ENCODE measurements at regions not wholly inside any gene's neighbourhood (a gene's known extent, or its start where the extent isn't known, plus 50 kb on each side); places are given as distances from the start of the nearest gene placed in this dataset.

DNA sequence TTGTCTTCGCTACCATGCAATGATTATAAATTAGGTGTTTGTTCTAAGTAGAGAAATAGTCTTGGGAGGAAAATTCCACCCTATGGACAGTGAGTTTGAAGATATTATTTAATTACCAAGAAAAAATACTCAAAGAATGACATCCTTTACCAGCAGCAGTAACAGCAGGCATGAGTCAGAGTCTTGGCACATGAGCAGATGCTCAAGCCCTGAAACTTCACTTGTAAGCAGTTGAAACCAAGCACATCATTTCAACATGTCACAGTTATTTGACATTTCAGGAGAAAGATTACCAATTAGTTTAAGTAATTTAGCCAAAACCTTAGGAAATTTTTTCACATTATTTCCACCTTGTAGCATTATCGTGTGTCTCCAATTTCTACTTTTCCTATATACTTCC, 99.2 kb downstream of the C12orf50 start:
- DNase-seq = no peak

DNA sequence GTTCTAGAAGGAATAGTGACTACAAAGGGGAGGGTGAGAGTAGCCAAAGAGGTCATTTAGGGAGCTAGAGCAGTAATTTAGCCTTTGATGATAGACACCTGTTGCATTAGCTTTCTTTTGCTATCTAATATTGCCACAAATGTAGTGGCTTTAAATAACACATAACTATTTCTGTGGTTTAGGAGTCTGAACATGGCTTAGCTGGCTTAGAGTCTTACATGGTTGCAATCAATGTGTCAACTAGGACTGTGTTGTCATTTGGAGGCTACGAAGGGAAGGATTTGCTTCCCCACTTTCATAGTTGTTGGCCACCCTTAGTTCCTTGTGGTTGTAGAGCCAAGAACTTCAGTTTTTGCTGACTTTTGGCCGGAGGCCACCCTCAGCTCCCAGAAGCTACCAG, 99.9 kb downstream of the C12orf50 start:
- no peak for DNase-seq

GRCh38 chr12:87928031-87928430, 101.2 kb downstream of the C12orf50 start:
- no peak for DNase-seq

- no peak for DNase-seq
These were observed 104.2 kb downstream of the C12orf50 start for GRCh38 chr12:87925021-87925420.

GRCh38 chr12:87924149-87924548, 105.1 kb downstream of the C12orf50 start:
- DNase-seq = no peak

GRCh38 chr12:87923361-87923760, 105.8 kb downstream of the C12orf50 start:
- DNase-seq = no peak

- no peak for DNase-seq
These were observed 106.5 kb downstream of the C12orf50 start for GRCh38 chr12:87922736-87923135.

DNA sequence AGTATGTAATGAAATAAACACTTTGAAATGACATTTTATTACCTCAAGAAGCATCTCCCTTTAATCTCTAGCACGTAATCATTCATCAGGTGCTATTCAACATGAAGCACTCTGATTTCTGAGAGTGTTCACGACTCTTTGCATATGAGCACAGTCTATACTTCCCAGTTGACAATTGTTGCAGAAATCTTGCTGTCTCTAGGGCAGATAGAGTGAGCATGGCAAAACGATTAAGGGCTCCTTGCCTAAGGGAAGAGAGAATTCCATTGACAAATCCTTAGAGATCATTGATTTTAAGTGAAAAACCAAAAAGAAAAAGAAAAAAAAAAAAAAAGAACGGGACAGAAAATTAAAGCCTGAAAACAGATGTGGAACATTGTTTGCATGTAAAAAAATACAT, 107.6 kb downstream of the C12orf50 start:
- DNase-seq = no peak

- DNase-seq = no peak
These were observed 109.1 kb downstream of the C12orf50 start for GRCh38 chr12:87920139-87920538.

DNA sequence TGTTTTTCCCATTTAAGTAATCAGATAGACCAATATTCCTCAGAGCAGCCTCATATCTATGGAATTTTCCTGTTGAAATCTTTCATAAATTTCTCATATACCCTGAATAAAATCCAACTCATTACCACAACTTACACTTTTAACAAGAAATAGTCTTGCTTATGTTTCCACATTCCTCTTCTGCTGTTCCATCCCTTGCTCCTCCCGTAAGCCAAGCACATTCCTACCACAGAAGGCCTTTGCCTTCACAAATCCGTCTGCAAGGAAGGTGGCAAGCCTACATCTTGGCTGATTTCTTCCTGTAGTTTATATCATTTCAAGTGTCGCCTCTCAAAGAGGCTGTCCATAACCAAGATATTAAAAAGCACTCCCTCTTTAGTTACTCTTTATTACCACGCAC, 127.7 kb downstream of the C12orf50 start:
- DNase-seq = no peak

- DNase-seq = no peak
These were observed 131.5 kb downstream of the C12orf50 start for GRCh38 chr12:87897662-87898061.

- peak; percentile 2 for DNase-seq
These were observed 145.4 kb downstream of the C12orf50 start for GRCh38 chr12:87883806-87884205.

GRCh38 chr12:87879141-87879540, 150.1 kb downstream of the C12orf50 start:
- DNase-seq = no peak

- no peak for DNase-seq
These were observed 158.4 kb downstream of the C12orf50 start for GRCh38 chr12:87870493-87871460.

DNA sequence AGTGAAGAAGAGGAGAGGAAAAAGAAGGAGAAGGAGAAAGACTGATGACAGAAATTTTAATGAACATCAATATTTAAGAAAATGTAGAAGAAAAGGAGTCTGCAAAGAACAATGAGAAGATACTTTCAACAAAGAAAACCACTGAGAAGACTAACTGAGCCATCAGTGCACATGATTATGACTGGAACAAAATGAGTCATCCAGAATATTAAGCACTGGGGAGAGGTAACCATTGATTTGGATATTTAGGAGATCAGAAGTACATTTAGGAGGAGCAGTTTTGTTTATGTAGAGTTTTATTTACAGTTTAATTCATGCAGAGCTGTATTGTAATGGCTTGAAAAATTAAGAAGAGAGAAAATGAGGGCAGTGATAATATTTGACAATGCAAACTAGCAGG, 159.1 kb downstream of the C12orf50 start:
- DNase-seq = no peak

DNA sequence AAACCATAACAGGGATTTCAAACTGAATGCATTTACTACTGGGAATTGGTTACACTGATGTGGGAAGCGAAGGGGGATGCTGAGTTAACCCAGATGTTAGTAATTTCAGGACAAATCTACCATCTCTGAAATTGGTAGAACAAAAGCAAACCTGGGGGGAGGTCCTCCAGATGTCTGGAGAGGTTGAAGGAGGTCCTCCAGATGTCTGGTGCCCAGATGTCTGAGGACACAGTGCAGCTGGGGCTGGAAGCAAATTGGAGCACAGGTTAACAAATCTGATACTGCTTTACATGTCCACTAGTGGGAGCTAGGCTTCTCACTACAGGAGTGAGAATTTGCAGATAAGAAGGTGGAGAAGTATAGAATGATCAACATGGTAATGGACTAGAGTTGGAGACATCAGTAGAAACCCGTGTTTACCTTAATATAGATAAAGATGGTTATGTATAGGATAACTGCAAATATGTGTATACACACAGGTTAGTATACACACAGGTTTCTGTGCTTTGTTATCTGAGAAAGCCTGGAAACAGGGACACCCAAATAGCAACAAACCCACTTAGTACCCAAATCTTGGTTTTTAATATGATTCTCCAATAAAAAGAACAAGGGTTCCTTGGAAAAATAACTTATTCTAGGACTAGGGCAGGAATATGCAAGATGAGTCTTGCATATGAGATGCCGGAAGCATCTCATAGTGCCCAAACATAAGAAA, 162.5 kb downstream of the C12orf50 start:
- peak; percentile 12 for DNase-seq

GRCh38 chr12:87861791-87862190, 167.4 kb downstream of the C12orf50 start:
- no peak for DNase-seq

- no peak for DNase-seq
These were observed 175.7 kb downstream of the C12orf50 start for GRCh38 chr12:87853448-87854003.

- no peak for DNase-seq
These were observed 180.1 kb downstream of the C12orf50 start for GRCh38 chr12:87849074-87849473.

- peak; percentile 56 for DNase-seq
These were observed 180.8 kb downstream of the C12orf50 start for GRCh38 chr12:87848248-87848868.

DNA sequence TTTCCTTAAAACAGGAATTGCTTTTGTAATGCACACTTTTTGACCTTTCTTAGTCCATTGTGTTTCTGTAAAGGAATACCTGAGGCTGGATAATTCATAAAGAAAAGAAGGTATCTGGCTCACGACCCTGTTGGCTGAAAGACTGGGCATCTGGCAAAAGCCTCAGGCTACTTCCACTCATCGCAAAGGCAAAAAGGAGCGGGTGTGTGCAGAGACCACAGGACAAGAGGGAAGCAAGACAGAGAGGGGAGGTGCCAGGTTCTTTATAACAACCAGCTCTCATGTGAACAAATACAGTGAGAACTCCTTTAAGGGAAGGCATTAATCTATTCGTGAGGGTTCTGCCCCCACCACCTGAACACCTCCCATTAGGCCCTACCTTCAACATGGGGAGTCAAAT, 182.1 kb downstream of the C12orf50 start:
- no peak for DNase-seq

GRCh38 chr12:87846045-87846444, 183.2 kb downstream of the C12orf50 start:
- DNase-seq = no peak

GRCh38 chr12:87841935-87842334, 187.3 kb downstream of the C12orf50 start:
- DNase-seq = no peak
